HS-5 (cell line): ENCODE measurements at regions not wholly inside any gene's neighbourhood (a gene's known extent, or its start where the extent isn't known, plus 50 kb on each side); places are given as distances from the start of the nearest gene placed in this dataset.
"Not testable (repeated sequence)": the region's sequence is repeated elsewhere in the genome, so short reads cannot be mapped to it uniquely, and the experiment has no call there.

ENCODE experiments used
- DNase-seq: peaks from one replicate; pipeline ENCODE4 v3.0.0-alpha.2; 2012; ENCODE audit warnings: low read depth

- DNase-seq, result no peak
These were observed 109.0 kb upstream of the SP4 start for GRCh38 chr7:21318916-21319270.

GRCh38 chr7:21326241-21326640, 101.6 kb upstream of the SP4 start:
- DNase-seq, result no peak

- no peak for DNase-seq
These were observed 101.0 kb upstream of the SP4 start for GRCh38 chr7:21326921-21327320.

GRCh38 chr7:21327422-21328409, 100.2 kb upstream of the SP4 start:
- DNase-seq, result no peak

- DNase-seq, result no peak
These were observed 97.3 kb upstream of the SP4 start for GRCh38 chr7:21330462-21331178.

GRCh38 chr7:21334906-21335305, 93.0 kb upstream of the SP4 start:
- no peak for DNase-seq

GRCh38 chr7:21336743-21337142, 91.1 kb upstream of the SP4 start:
- DNase-seq, result no peak

- DNase-seq, result no peak
These were observed 89.1 kb upstream of the SP4 start for GRCh38 chr7:21338728-21339164.

GRCh38 chr7:21344900-21345299, 83.0 kb upstream of the SP4 start:
- not testable (repeated sequence) for DNase-seq

GRCh38 chr7:21345361-21345760, 82.5 kb upstream of the SP4 start:
- no peak for DNase-seq

- no peak for DNase-seq
These were observed 81.6 kb upstream of the SP4 start for GRCh38 chr7:21346297-21346696.

GRCh38 chr7:21352540-21353387, 75.1 kb upstream of the SP4 start:
- DNase-seq, result no peak

GRCh38 chr7:21353388-21353780, 74.5 kb upstream of the SP4 start:
- no peak for DNase-seq

GRCh38 chr7:21354284-21354683, 73.6 kb upstream of the SP4 start:
- no peak for DNase-seq

- no peak for DNase-seq
These were observed 72.4 kb upstream of the SP4 start for GRCh38 chr7:21355406-21355874.

- no peak for DNase-seq
These were observed 71.3 kb upstream of the SP4 start for GRCh38 chr7:21356616-21357015.

GRCh38 chr7:21357151-21358097, 70.5 kb upstream of the SP4 start:
- DNase-seq, result no peak

- no peak for DNase-seq
These were observed 69.2 kb upstream of the SP4 start for GRCh38 chr7:21358648-21359047.

- no peak for DNase-seq
These were observed 68.7 kb upstream of the SP4 start for GRCh38 chr7:21359163-21359562.

- DNase-seq, result no peak
These were observed 66.3 kb upstream of the SP4 start for GRCh38 chr7:21361413-21362125.
